Epidermal melanocyte (primary cell): ENCODE measurements at regions not wholly inside any gene's neighbourhood (a gene's known extent, or its start where the extent isn't known, plus 50 kb on each side); places are given as distances from the start of the nearest gene placed in this dataset.

Experiments
- DNase-seq: peaks from one replicate; pipeline ENCODE4 v3.0.0; 2011; ENCODE audit warnings: low spot score; ENCODE audit not compliant: insufficient read length

- DNase-seq: no peak
These were observed 179.5 kb downstream of the EN1 start for GRCh38 chr2:118667964-118668363.

- no peak for DNase-seq
These were observed 180.1 kb downstream of the EN1 start for GRCh38 chr2:118667348-118667747.

- no peak for DNase-seq
These were observed 181.5 kb downstream of the EN1 start for GRCh38 chr2:118665784-118666529.

- no peak for DNase-seq
These were observed 186.3 kb downstream of the EN1 start for GRCh38 chr2:118661179-118661578.

- no peak for DNase-seq
These were observed 188.8 kb downstream of the EN1 start for GRCh38 chr2:118658596-118659198.

- no peak for DNase-seq
These were observed 190.0 kb downstream of the EN1 start for GRCh38 chr2:118657466-118657865.

- no peak for DNase-seq
These were observed 192.5 kb downstream of the EN1 start for GRCh38 chr2:118654945-118655344.

- DNase-seq: no peak
These were observed 197.1 kb downstream of the EN1 start for GRCh38 chr2:118650327-118650726.

- no peak for DNase-seq
These were observed 201.6 kb downstream of the EN1 start for GRCh38 chr2:118645876-118646275.

GRCh38 chr2:118644190-118644589 lies 203.3 kb downstream of the EN1 start:
- no peak for DNase-seq

- DNase-seq: no peak
These were observed 204.2 kb downstream of the EN1 start for GRCh38 chr2:118643294-118643693.

GRCh38 chr2:118642501-118642900 lies 204.9 kb downstream of the EN1 start:
- DNase-seq: no peak

GRCh38 chr2:118641711-118642110 lies 205.7 kb downstream of the EN1 start:
- DNase-seq: no peak

- no peak for DNase-seq
These were observed 208.1 kb downstream of the EN1 start for GRCh38 chr2:118639371-118639770.

GRCh38 chr2:118638453-118638852 lies 209.0 kb downstream of the EN1 start:
- DNase-seq: no peak

GRCh38 chr2:118635891-118636290 lies 211.6 kb downstream of the EN1 start:
- DNase-seq: no peak

GRCh38 chr2:118634876-118635275 lies 212.6 kb downstream of the EN1 start:
- no peak for DNase-seq

- no peak for DNase-seq
These were observed 214.0 kb downstream of the EN1 start for GRCh38 chr2:118633371-118634018.

- no peak for DNase-seq
These were observed 214.5 kb downstream of the EN1 start for GRCh38 chr2:118632921-118633320.

- DNase-seq: no peak
These were observed 220.3 kb downstream of the EN1 start for GRCh38 chr2:118627156-118627555.

- no peak for DNase-seq
These were observed 224.5 kb downstream of the EN1 start for GRCh38 chr2:118622913-118623312.

- no peak for DNase-seq
These were observed 225.3 kb downstream of the EN1 start for GRCh38 chr2:118622108-118622507.

- DNase-seq: no peak
These were observed 229.2 kb downstream of the EN1 start for GRCh38 chr2:118618279-118618678.
